Suppressor macrophage treated with lipopolysaccharide for 4 hours (primary cell): ENCODE measurements at regions not wholly inside any gene's neighbourhood (a gene's known extent, or its start where the extent isn't known, plus 50 kb on each side); places are given as distances from the start of the nearest gene placed in this dataset.
"Not testable (repeated sequence)": the region's sequence is repeated elsewhere in the genome, so short reads cannot be mapped to it uniquely, and the experiment has no call there.

Source experiments
- DNase-seq: peaks from one replicate; pipeline ENCODE4 v3.0.0-alpha.2; 2020

GRCh38 chr13:63554157-63554556 is 2138.5 kb upstream of the PCDH20 start:
- no peak for DNase-seq

GRCh38 chr13:63551731-63552130 is 2136.1 kb upstream of the PCDH20 start:
- no peak for DNase-seq

GRCh38 chr13:63546524-63546923 is 2130.9 kb upstream of the PCDH20 start:
- DNase-seq = no peak

GRCh38 chr13:63542770-63543169 is 2127.1 kb upstream of the PCDH20 start:
- DNase-seq = no peak

- DNase-seq = no peak
These were observed 2125.7 kb upstream of the PCDH20 start for GRCh38 chr13:63541336-63541735.

GRCh38 chr13:63540061-63540460 is 2124.4 kb upstream of the PCDH20 start:
- DNase-seq = no peak

GRCh38 chr13:63517371-63517770 is 2101.7 kb upstream of the PCDH20 start:
- DNase-seq = no peak

- DNase-seq = no peak
These were observed 2100.5 kb upstream of the PCDH20 start for GRCh38 chr13:63516124-63516523.

- no peak for DNase-seq
These were observed 2099.2 kb upstream of the PCDH20 start for GRCh38 chr13:63514886-63515285.

- DNase-seq = no peak
These were observed 2096.4 kb upstream of the PCDH20 start for GRCh38 chr13:63512095-63512494.

- DNase-seq = no peak
These were observed 2086.1 kb upstream of the PCDH20 start for GRCh38 chr13:63501702-63502101.

- no peak for DNase-seq
These were observed 2082.0 kb upstream of the PCDH20 start for GRCh38 chr13:63497601-63498000.

- no peak for DNase-seq
These were observed 2077.0 kb upstream of the PCDH20 start for GRCh38 chr13:63492604-63493003.

- no peak for DNase-seq
These were observed 2074.5 kb upstream of the PCDH20 start for GRCh38 chr13:63490149-63490548.

GRCh38 chr13:63481334-63481733 is 2065.7 kb upstream of the PCDH20 start:
- no peak for DNase-seq

GRCh38 chr13:63472711-63473110 is 2057.1 kb upstream of the PCDH20 start:
- DNase-seq = no peak

- no peak for DNase-seq
These were observed 2048.3 kb upstream of the PCDH20 start for GRCh38 chr13:63463782-63464610.

GRCh38 chr13:63460462-63461090 is 2044.9 kb upstream of the PCDH20 start:
- DNase-seq = no peak

GRCh38 chr13:63457186-63457585 is 2041.5 kb upstream of the PCDH20 start:
- no peak for DNase-seq

GRCh38 chr13:63455938-63456337 is 2040.3 kb upstream of the PCDH20 start:
- DNase-seq = no peak

- DNase-seq = no peak
These were observed 2033.9 kb upstream of the PCDH20 start for GRCh38 chr13:63449550-63449949.

GRCh38 chr13:63448692-63449091 is 2033.0 kb upstream of the PCDH20 start:
- DNase-seq = no peak

GRCh38 chr13:63446329-63446728 is 2030.7 kb upstream of the PCDH20 start:
- DNase-seq = no peak

GRCh38 chr13:63444225-63444624 is 2028.6 kb upstream of the PCDH20 start:
- not testable (repeated sequence) for DNase-seq

- no peak for DNase-seq
These were observed 2023.3 kb upstream of the PCDH20 start for GRCh38 chr13:63438951-63439350.
